ENCODE measurements at regions not wholly inside any gene's neighbourhood (a gene's known extent, or its start where the extent isn't known, plus 50 kb on each side); places are given as distances from the start of the nearest gene placed in this dataset.
A peak's percentile ranks its signal among the peaks of the same experiment; 100 is the strongest.
"Not testable (repeated sequence)": the region's sequence is repeated elsewhere in the genome, so short reads cannot be mapped to it uniquely, and the experiment has no call there.

- no peak for DNase-seq
These were observed 587.6 kb upstream of the IL12A start for GRCh38 chr3:159401069-159401468.

GRCh38 chr3:159409711-159410110 lies 578.9 kb upstream of the IL12A start:
- not testable (repeated sequence) for DNase-seq

- DNase-seq: no peak
These were observed 575.3 kb upstream of the IL12A start for GRCh38 chr3:159413319-159413718.

- peak in 1 of 2 experiments; percentile 2 for DNase-seq
These were observed 571.8 kb upstream of the IL12A start for GRCh38 chr3:159416856-159417255.

- no peak for DNase-seq
These were observed 570.9 kb upstream of the IL12A start for GRCh38 chr3:159417761-159418160.

GRCh38 chr3:159418571-159419526 lies 569.8 kb upstream of the IL12A start:
- DNase-seq: no peak

- DNase-seq: no peak
These were observed 558.9 kb upstream of the IL12A start for GRCh38 chr3:159429702-159430101.

- DNase-seq: no peak
These were observed 555.8 kb upstream of the IL12A start for GRCh38 chr3:159432682-159433340.

- no peak for DNase-seq
These were observed 549.3 kb upstream of the IL12A start for GRCh38 chr3:159439346-159439745.

GRCh38 chr3:159441279-159441678 lies 547.4 kb upstream of the IL12A start:
- DNase-seq: no peak

- no peak for DNase-seq
These were observed 545.4 kb upstream of the IL12A start for GRCh38 chr3:159443266-159443665.

GRCh38 chr3:159447841-159448240 lies 540.8 kb upstream of the IL12A start:
- DNase-seq: no peak

- no peak for DNase-seq
These were observed 539.7 kb upstream of the IL12A start for GRCh38 chr3:159448902-159449301.

- DNase-seq: peak in 1 of 2 experiments; percentile 11
These were observed 537.6 kb upstream of the IL12A start for GRCh38 chr3:159451067-159451466.

- DNase-seq: no peak
These were observed 537.2 kb upstream of the IL12A start for GRCh38 chr3:159451482-159451881.

- no peak for DNase-seq
These were observed 535.6 kb upstream of the IL12A start for GRCh38 chr3:159453036-159453435.

- no peak for DNase-seq
These were observed 534.7 kb upstream of the IL12A start for GRCh38 chr3:159453945-159454344.

GRCh38 chr3:159455741-159456181 lies 532.9 kb upstream of the IL12A start:
- DNase-seq: no peak

GRCh38 chr3:159458010-159458409 lies 530.6 kb upstream of the IL12A start:
- no peak for DNase-seq

- DNase-seq: no peak
These were observed 529.7 kb upstream of the IL12A start for GRCh38 chr3:159458982-159459381.

- no peak for DNase-seq
These were observed 516.0 kb upstream of the IL12A start for GRCh38 chr3:159472611-159473010.

GRCh38 chr3:159473206-159473605 lies 515.4 kb upstream of the IL12A start:
- DNase-seq: no peak

GRCh38 chr3:159480046-159480445 lies 508.6 kb upstream of the IL12A start:
- DNase-seq: no peak

Data from SHP77 (cell line).